ENCODE measurements at regions not wholly inside any gene's neighbourhood (a gene's known extent, or its start where the extent isn't known, plus 50 kb on each side); places are given as distances from the start of the nearest gene placed in this dataset.

- ATAC-seq (no peak), DNase-seq (ENCODE audit: low spot score) (no peak)
- TF ChIP-seq ZNF121 (CRISPR knock-in tag; IDR thresholded peaks at IDR 0.05) (no peak), CREB1 (CRISPR knock-in tag; IDR thresholded peaks at IDR 0.05) (no peak), FOXJ3 (CRISPR knock-in tag; IDR thresholded peaks at IDR 0.05; ENCODE audit: borderline replicate concordance) (no peak), NR1H2 (CRISPR knock-in tag; IDR thresholded peaks at IDR 0.05) (no peak), GTF2I (CRISPR knock-in tag; conservative IDR thresholded peaks at IDR 0.05) (no peak)
- TF ChIP-seq, protein P1, sequence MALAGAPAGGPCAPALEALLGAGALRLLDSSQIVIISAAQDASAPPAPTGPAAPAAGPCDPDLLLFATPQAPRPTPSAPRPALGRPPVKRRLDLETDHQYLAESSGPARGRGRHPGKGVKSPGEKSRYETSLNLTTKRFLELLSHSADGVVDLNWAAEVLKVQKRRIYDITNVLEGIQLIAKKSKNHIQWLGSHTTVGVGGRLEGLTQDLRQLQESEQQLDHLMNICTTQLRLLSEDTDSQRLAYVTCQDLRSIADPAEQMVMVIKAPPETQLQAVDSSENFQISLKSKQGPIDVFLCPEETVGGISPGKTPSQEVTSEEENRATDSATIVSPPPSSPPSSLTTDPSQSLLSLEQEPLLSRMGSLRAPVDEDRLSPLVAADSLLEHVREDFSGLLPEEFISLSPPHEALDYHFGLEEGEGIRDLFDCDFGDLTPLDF (CRISPR knock-in tag; IDR thresholded peaks at IDR 0.05) = no peak
- TF ChIP-seq, protein P2, sequence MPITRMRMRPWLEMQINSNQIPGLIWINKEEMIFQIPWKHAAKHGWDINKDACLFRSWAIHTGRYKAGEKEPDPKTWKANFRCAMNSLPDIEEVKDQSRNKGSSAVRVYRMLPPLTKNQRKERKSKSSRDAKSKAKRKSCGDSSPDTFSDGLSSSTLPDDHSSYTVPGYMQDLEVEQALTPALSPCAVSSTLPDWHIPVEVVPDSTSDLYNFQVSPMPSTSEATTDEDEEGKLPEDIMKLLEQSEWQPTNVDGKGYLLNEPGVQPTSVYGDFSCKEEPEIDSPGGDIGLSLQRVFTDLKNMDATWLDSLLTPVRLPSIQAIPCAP (CRISPR knock-in tag; IDR thresholded peaks at IDR 0.05) = no peak
- TF ChIP-seq, protein P3, sequence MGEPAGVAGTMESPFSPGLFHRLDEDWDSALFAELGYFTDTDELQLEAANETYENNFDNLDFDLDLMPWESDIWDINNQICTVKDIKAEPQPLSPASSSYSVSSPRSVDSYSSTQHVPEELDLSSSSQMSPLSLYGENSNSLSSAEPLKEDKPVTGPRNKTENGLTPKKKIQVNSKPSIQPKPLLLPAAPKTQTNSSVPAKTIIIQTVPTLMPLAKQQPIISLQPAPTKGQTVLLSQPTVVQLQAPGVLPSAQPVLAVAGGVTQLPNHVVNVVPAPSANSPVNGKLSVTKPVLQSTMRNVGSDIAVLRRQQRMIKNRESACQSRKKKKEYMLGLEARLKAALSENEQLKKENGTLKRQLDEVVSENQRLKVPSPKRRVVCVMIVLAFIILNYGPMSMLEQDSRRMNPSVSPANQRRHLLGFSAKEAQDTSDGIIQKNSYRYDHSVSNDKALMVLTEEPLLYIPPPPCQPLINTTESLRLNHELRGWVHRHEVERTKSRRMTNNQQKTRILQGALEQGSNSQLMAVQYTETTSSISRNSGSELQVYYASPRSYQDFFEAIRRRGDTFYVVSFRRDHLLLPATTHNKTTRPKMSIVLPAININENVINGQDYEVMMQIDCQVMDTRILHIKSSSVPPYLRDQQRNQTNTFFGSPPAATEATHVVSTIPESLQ (CRISPR knock-in tag; IDR thresholded peaks at IDR 0.05) = no peak
- CTCF ChIA-PET = no interaction called here
- Mint-ChIP-seq H3K27me3 (ENCODE audit: low read depth) (peaks cover 3% of the 10 kb centered on the region; the same call in 1 of the 2 replicates), H3K4me1 (no peaks in the 10 kb centered on the region), H3K9me3 (no peaks in the 10 kb centered on the region), H3K36me3 (no peaks in the 10 kb centered on the region), H3K4me3 (no peak overlapping the region), H3K27ac (no peak overlapping the region)
- POLR2A ChIA-PET = no interaction called here
These were observed 74.6 kb upstream of the EXOC1L start for GRCh38 chr4:55745014-55745413.

DNA sequence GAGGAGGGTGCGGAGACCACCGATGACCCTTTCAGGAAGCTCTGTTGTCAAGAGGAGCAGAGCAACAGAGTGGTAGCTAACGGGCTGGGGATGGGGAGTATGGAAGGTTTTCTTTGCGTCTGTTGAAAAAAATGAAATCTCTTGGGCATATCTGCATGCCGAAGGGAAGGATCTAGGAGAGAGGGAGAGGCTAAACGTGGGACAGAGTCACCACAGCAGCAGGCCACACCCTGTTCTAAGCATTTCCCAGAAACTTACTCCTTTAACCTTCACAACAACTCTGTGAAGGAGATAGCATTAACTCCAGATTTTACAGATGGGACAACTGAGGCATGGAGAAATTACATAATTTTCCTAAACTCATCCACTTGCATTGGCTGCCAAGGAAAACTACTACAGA is 71.8 kb upstream of the EXOC1L start:
- Mint-ChIP-seq H3K4me3 (no peak overlapping the region), H3K27ac (no peak overlapping the region), H3K4me1 (no peaks in the 10 kb centered on the region), H3K27me3 (ENCODE audit: low read depth) (peaks cover 3% of the 10 kb centered on the region; the same call in 1 of the 2 replicates), H3K9me3 (peaks cover 4% of the 10 kb centered on the region; the same call in 1 of the 2 replicates), H3K36me3 (no peaks in the 10 kb centered on the region)
- DNase-seq (ENCODE audit: low spot score) = no peak
- ChIA-PET CTCF (no interaction called here), POLR2A (no interaction called here)
- no peak for TF ChIP-seq PRRX2 (CRISPR knock-in tag; IDR thresholded peaks at IDR 0.05)
- TF ChIP-seq EMX1 (CRISPR knock-in tag; IDR thresholded peaks at IDR 0.05) = no peak
- TF ChIP-seq FOXJ3 (CRISPR knock-in tag; IDR thresholded peaks at IDR 0.05; ENCODE audit: borderline replicate concordance) = no peak
- TF ChIP-seq, protein P4, sequence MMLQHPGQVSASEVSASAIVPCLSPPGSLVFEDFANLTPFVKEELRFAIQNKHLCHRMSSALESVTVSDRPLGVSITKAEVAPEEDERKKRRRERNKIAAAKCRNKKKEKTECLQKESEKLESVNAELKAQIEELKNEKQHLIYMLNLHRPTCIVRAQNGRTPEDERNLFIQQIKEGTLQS (CRISPR knock-in tag; conservative IDR thresholded peaks at IDR 0.05) = no peak
- TF ChIP-seq, protein P5, sequence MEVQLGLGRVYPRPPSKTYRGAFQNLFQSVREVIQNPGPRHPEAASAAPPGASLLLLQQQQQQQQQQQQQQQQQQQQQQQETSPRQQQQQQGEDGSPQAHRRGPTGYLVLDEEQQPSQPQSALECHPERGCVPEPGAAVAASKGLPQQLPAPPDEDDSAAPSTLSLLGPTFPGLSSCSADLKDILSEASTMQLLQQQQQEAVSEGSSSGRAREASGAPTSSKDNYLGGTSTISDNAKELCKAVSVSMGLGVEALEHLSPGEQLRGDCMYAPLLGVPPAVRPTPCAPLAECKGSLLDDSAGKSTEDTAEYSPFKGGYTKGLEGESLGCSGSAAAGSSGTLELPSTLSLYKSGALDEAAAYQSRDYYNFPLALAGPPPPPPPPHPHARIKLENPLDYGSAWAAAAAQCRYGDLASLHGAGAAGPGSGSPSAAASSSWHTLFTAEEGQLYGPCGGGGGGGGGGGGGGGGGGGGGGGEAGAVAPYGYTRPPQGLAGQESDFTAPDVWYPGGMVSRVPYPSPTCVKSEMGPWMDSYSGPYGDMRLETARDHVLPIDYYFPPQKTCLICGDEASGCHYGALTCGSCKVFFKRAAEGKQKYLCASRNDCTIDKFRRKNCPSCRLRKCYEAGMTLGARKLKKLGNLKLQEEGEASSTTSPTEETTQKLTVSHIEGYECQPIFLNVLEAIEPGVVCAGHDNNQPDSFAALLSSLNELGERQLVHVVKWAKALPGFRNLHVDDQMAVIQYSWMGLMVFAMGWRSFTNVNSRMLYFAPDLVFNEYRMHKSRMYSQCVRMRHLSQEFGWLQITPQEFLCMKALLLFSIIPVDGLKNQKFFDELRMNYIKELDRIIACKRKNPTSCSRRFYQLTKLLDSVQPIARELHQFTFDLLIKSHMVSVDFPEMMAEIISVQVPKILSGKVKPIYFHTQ (CRISPR knock-in tag; IDR thresholded peaks at IDR 0.05) = no peak
- TF ChIP-seq ARID4B (CRISPR knock-in tag; IDR thresholded peaks at IDR 0.05; ENCODE audit: borderline replicate concordance) = no peak
- ATAC-seq = no peak

Measured in WTC11 (cell line).